ENCODE measurements at regions not wholly inside any gene's neighbourhood (a gene's known extent, or its start where the extent isn't known, plus 50 kb on each side); places are given as distances from the start of the nearest gene placed in this dataset.

- no peak for TF ChIP-seq CTCF (IDR thresholded peaks at IDR 0.05)
- TF ChIP-seq POLR2A (IDR thresholded peaks at IDR 0.05) = no peak
Observed at GRCh38 chr6:168874637-168875036, 379.0 kb downstream of the THBS2 start.
